GM19452 (cell line): ENCODE measurements at regions not wholly inside any gene's neighbourhood (a gene's known extent, or its start where the extent isn't known, plus 50 kb on each side); places are given as distances from the start of the nearest gene placed in this dataset.

Experiments
- ATAC-seq: cut with Tn5 transposase; IDR thresholded peaks from one replicate; pipeline ENCODE4 v1.9.1; 2021; ENCODE audit not compliant: unreplicated experiment

- ATAC-seq: no peak
Observed at GRCh38 chr1:58861506-58861905, 77.7 kb upstream of the JUN start.

GRCh38 chr1:58862728-58863385, 79.0 kb upstream of the JUN start:
- ATAC-seq: no peak

GRCh38 chr1:58864654-58865053, 80.8 kb upstream of the JUN start:
- no peak for ATAC-seq

- no peak for ATAC-seq
Observed at GRCh38 chr1:58866578-58866977, 82.7 kb upstream of the JUN start.

GRCh38 chr1:58869638-58870297, 85.9 kb upstream of the JUN start:
- ATAC-seq: no peak

- no peak for ATAC-seq
Observed at GRCh38 chr1:58870298-58870676, 86.4 kb upstream of the JUN start.

- no peak for ATAC-seq
Observed at GRCh38 chr1:58874342-58874741, 90.5 kb upstream of the JUN start.

GRCh38 chr1:58874757-58875755, 91.2 kb upstream of the JUN start:
- no peak for ATAC-seq

- no peak for ATAC-seq
Observed at GRCh38 chr1:58879464-58879863, 95.6 kb upstream of the JUN start.

GRCh38 chr1:58880592-58880991, 96.7 kb upstream of the JUN start:
- ATAC-seq: no peak

GRCh38 chr1:58881471-58881994, 97.7 kb upstream of the JUN start:
- no peak for ATAC-seq

- ATAC-seq: no peak
Observed at GRCh38 chr1:58882322-58882948, 98.6 kb upstream of the JUN start.

GRCh38 chr1:58883037-58883887, 99.4 kb upstream of the JUN start:
- ATAC-seq: no peak

- peak; percentile 61 for ATAC-seq
Observed at GRCh38 chr1:58883888-58884482, 100.1 kb upstream of the JUN start.

- ATAC-seq: no peak
Observed at GRCh38 chr1:58884706-58885661, 101.1 kb upstream of the JUN start.

- ATAC-seq: no peak
Observed at GRCh38 chr1:58885998-58886397, 102.2 kb upstream of the JUN start.

GRCh38 chr1:58886611-58887010, 102.8 kb upstream of the JUN start:
- ATAC-seq: no peak

GRCh38 chr1:58887059-58887458, 103.2 kb upstream of the JUN start:
- no peak for ATAC-seq

- no peak for ATAC-seq
Observed at GRCh38 chr1:58888833-58889232, 105.0 kb upstream of the JUN start.
